Activated CD8-positive, alpha-beta memory T cell treated with anti-CD3 and anti-CD28 coated beads for 36 hours (primary cell): ENCODE measurements at regions not wholly inside any gene's neighbourhood (a gene's known extent, or its start where the extent isn't known, plus 50 kb on each side); places are given as distances from the start of the nearest gene placed in this dataset.

Experiments used
- CTCF ChIA-PET: fragments of 350-600 bp; sonication (Branson Sonifier 250); formaldehyde crosslinking; loops from one replicate; lab custom pipeline; 2021; ENCODE audit warnings: antibody characterized with exemption; lab: Charles Lee
- POLR2A ChIA-PET: fragments of 350-600 bp; sonication (Branson Sonifier 250); formaldehyde crosslinking; loops from one replicate; lab custom pipeline; 2021; ENCODE audit warnings: antibody characterized with exemption; lab: Charles Lee

- POLR2A ChIA-PET = no interaction called here
- CTCF ChIA-PET = no interaction called here
These were observed 122.5 kb downstream of the DICER1 start for GRCh38 chr14:95034788-95035187.

- ChIA-PET POLR2A (no interaction called here), CTCF (no interaction called here)
These were observed 123.4 kb downstream of the DICER1 start for GRCh38 chr14:95033682-95034632.

- CTCF ChIA-PET = no interaction called here
- POLR2A ChIA-PET = no interaction called here
These were observed 124.3 kb downstream of the DICER1 start for GRCh38 chr14:95033031-95033430.

- ChIA-PET CTCF (no interaction called here), POLR2A (no interaction called here)
These were observed 130.4 kb downstream of the DICER1 start for GRCh38 chr14:95026851-95027463.

GRCh38 chr14:95025941-95026340 is 131.4 kb downstream of the DICER1 start:
- CTCF ChIA-PET = no interaction called here
- POLR2A ChIA-PET = no interaction called here

GRCh38 chr14:95025218-95025617 is 132.1 kb downstream of the DICER1 start:
- ChIA-PET POLR2A (no interaction called here), CTCF (no interaction called here)

GRCh38 chr14:95024380-95024779 is 132.9 kb downstream of the DICER1 start:
- ChIA-PET POLR2A (no interaction called here), CTCF (no interaction called here)

- CTCF ChIA-PET = no interaction called here
- POLR2A ChIA-PET = no interaction called here
These were observed 133.4 kb downstream of the DICER1 start for GRCh38 chr14:95023886-95024285.

GRCh38 chr14:95023115-95023514 is 134.2 kb downstream of the DICER1 start:
- POLR2A ChIA-PET = no interaction called here
- CTCF ChIA-PET = no interaction called here

GRCh38 chr14:95021588-95021987 is 135.7 kb downstream of the DICER1 start:
- POLR2A ChIA-PET = no interaction called here
- CTCF ChIA-PET = no interaction called here

GRCh38 chr14:95018821-95019220 is 138.5 kb downstream of the DICER1 start:
- ChIA-PET CTCF (no interaction called here), POLR2A (no interaction called here)

GRCh38 chr14:95015046-95015445 is 142.3 kb downstream of the DICER1 start:
- CTCF ChIA-PET = no interaction called here
- POLR2A ChIA-PET = no interaction called here

- POLR2A ChIA-PET = no interaction called here
- CTCF ChIA-PET = no interaction called here
These were observed 143.3 kb downstream of the DICER1 start for GRCh38 chr14:95014036-95014435.

GRCh38 chr14:95011445-95012006 is 145.8 kb downstream of the DICER1 start:
- POLR2A ChIA-PET = no interaction called here
- CTCF ChIA-PET = no interaction called here

- ChIA-PET CTCF (no interaction called here), POLR2A (no interaction called here)
These were observed 148.7 kb downstream of the DICER1 start for GRCh38 chr14:95008445-95009217.

GRCh38 chr14:95007921-95008320 is 149.4 kb downstream of the DICER1 start:
- CTCF ChIA-PET = no interaction called here
- POLR2A ChIA-PET = no interaction called here

GRCh38 chr14:95006479-95006878 is 150.8 kb downstream of the DICER1 start:
- ChIA-PET POLR2A (interaction anchor here (0.6 kb wide), 1 partner anchor 254 kb away, joined by 3 read pairs; no protein-coding TSS in a partner anchor), CTCF (no interaction called here)

GRCh38 chr14:95006051-95006450 is 151.3 kb downstream of the DICER1 start:
- CTCF ChIA-PET = no interaction called here
- POLR2A ChIA-PET = no interaction called here

- CTCF ChIA-PET = no interaction called here
- POLR2A ChIA-PET = no interaction called here
These were observed 154.0 kb downstream of the DICER1 start for GRCh38 chr14:95003099-95003960.
